ENCODE measurements at regions not wholly inside any gene's neighbourhood (a gene's known extent, or its start where the extent isn't known, plus 50 kb on each side); places are given as distances from the start of the nearest gene placed in this dataset.
A peak's percentile ranks its signal among the peaks of the same experiment; 100 is the strongest.

- no peaks in the 10 kb centered on the region for H3K79me2 ChIP-seq (ENCODE audit: insufficient read depth, low read depth)
- H3K27ac ChIP-seq, result no peak overlapping the region
- H3K4me1 ChIP-seq (ENCODE audit: low read depth, poor library complexity, severe bottlenecking), result no peaks in the 10 kb centered on the region
- no peaks in the 10 kb centered on the region for H3K36me3 ChIP-seq (ENCODE audit: insufficient read depth)
- no peak overlapping the region for H3K4me3 ChIP-seq (IDR thresholded peaks at IDR 0.05; ENCODE audit: insufficient read depth, low read depth, low read length)
- no peaks in the 10 kb centered on the region for H3K27me3 ChIP-seq (ENCODE audit: insufficient read depth, low read depth)
- H2AFZ ChIP-seq (ENCODE audit: low read depth), result no peak overlapping the region
- H3K4me2 ChIP-seq, result no peak overlapping the region
- no peaks in the 10 kb centered on the region for H4K20me1 ChIP-seq (ENCODE audit: insufficient read depth)
- no peak overlapping the region for H3K9ac ChIP-seq
- no peak for TF ChIP-seq CTCF (conservative IDR thresholded peaks at IDR 0.05; ENCODE audit: low read depth, low read length)
These were observed 105.3 kb downstream of the AKAIN1 start for GRCh38 chr18:5091741-5092140.

- H2AFZ ChIP-seq (ENCODE audit: low read depth), result no peak overlapping the region
- H3K27ac ChIP-seq, result no peak overlapping the region
- H4K20me1 ChIP-seq (ENCODE audit: insufficient read depth), result no peaks in the 10 kb centered on the region
- H3K4me1 ChIP-seq (ENCODE audit: low read depth, poor library complexity, severe bottlenecking), result peaks cover 4% of the 10 kb centered on the region
- H3K4me3 ChIP-seq (IDR thresholded peaks at IDR 0.05; ENCODE audit: insufficient read depth, low read depth, low read length), result no peak overlapping the region
- H3K79me2 ChIP-seq (ENCODE audit: insufficient read depth, low read depth), result no peaks in the 10 kb centered on the region
- no peak overlapping the region for H3K4me2 ChIP-seq
- H3K9ac ChIP-seq, result no peak overlapping the region
- H3K36me3 ChIP-seq (ENCODE audit: insufficient read depth), result no peaks in the 10 kb centered on the region
- no peaks in the 10 kb centered on the region for H3K27me3 ChIP-seq (ENCODE audit: insufficient read depth, low read depth)
- TF ChIP-seq CTCF (conservative IDR thresholded peaks at IDR 0.05; ENCODE audit: low read depth, low read length), result no peak
These were observed 121.8 kb downstream of the AKAIN1 start for GRCh38 chr18:5075297-5075696.

DNA sequence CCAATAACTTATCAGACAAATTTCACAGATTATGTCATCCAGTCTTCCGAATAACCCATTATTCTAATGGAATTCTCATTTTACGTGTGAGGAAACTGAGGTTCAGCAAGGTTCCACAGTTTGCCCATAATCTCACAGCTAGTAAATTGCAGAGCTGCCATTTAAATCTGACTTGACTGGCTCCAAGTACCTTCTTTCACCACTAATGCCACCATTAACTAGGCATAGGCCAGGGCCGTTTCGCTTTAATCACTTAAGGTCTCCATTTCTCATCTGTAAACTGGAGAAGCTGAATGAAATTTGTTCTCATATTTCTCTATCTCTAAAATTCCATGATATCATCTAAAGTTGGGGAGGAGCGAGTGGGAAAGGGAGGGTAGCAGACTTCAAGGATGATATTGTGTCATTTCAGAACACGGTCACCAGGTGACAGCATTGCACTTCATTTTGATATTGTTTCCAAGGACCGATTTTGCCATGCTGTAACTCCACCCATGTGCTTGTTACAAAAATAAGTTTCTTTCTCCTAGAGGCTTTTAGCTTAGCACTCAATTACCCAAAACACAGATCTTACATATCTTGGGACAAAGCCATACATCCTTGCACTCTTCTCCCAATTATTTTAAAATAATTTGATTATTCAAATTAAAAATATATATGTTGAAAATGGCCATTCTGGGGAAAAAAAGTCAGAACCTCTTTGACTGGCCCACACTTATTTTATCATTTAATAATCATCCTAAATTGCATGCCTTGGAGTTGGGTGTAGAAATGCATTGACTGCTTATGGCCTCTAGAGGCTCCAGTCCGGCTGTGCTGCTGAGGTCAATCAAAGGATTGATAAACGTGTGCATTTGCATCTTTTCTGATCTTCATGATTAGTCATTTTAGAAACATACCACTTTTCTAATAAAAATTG, 123.8 kb downstream of the AKAIN1 start:
- Histone ChIP-seq H3K4me1 (ENCODE audit: low read depth, poor library complexity, severe bottlenecking) (peaks cover 4% of the 10 kb centered on the region), H3K36me3 (ENCODE audit: insufficient read depth) (no peaks in the 10 kb centered on the region), H3K4me2 (no peak overlapping the region), H4K20me1 (ENCODE audit: insufficient read depth) (no peaks in the 10 kb centered on the region), H2AFZ (ENCODE audit: low read depth) (no peak overlapping the region; the same call in 1 of the 2 replicates), H3K27me3 (ENCODE audit: insufficient read depth, low read depth) (no peaks in the 10 kb centered on the region), H3K27ac (no peak overlapping the region), H3K9ac (no peak overlapping the region), H3K4me3 (IDR thresholded peaks at IDR 0.05; ENCODE audit: insufficient read depth, low read depth, low read length) (no peak overlapping the region), H3K79me2 (ENCODE audit: insufficient read depth, low read depth) (no peaks in the 10 kb centered on the region)
- TF ChIP-seq CTCF (conservative IDR thresholded peaks at IDR 0.05; ENCODE audit: low read depth, low read length), result peak; percentile 73

DNA sequence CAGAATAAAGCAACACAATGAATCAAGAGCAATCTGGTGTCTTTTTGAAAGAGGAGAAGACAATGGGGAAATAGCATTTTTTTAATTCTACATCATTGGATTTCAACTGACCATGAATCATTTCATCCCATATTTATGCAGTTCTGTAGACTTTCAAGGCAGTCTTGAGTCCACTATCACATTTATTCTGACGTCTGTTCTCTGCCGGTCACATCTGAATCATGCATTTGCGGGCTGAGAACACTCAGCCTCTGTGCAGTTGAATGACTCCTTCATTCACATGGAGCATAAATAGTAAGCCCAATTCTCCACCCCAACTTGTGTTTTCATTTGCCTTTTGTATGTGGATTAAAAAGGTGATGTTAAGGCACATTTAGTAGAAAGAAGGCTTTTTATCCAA, 128.2 kb downstream of the AKAIN1 start:
- no peak overlapping the region for H3K27ac ChIP-seq
- H4K20me1 ChIP-seq (ENCODE audit: insufficient read depth), result no peaks in the 10 kb centered on the region
- no peak overlapping the region for H3K9ac ChIP-seq
- no peak overlapping the region for H3K4me2 ChIP-seq
- H3K79me2 ChIP-seq (ENCODE audit: insufficient read depth, low read depth), result no peaks in the 10 kb centered on the region
- H2AFZ ChIP-seq (ENCODE audit: low read depth), result no peak overlapping the region
- no peak overlapping the region for H3K4me3 ChIP-seq (IDR thresholded peaks at IDR 0.05; ENCODE audit: insufficient read depth, low read depth, low read length)
- no peak for TF ChIP-seq CTCF (conservative IDR thresholded peaks at IDR 0.05; ENCODE audit: low read depth, low read length)
- H3K27me3 ChIP-seq (ENCODE audit: insufficient read depth, low read depth), result no peaks in the 10 kb centered on the region
- no peaks in the 10 kb centered on the region for H3K36me3 ChIP-seq (ENCODE audit: insufficient read depth)
- H3K4me1 ChIP-seq (ENCODE audit: low read depth, poor library complexity, severe bottlenecking), result peaks cover 4% of the 10 kb centered on the region

Measured in KMS-11 (cell line).